Amygdala (tissue), 56 donors: ENCODE measurements at regions not wholly inside any gene's neighbourhood (a gene's known extent, or its start where the extent isn't known, plus 50 kb on each side); places are given as distances from the start of the nearest gene placed in this dataset.

Source experiments
- DNase-seq, 56 donors: peaks; one replicate each; lab custom pipeline; 2025; lab: John Stamatoyannopoulos, UW

DNA sequence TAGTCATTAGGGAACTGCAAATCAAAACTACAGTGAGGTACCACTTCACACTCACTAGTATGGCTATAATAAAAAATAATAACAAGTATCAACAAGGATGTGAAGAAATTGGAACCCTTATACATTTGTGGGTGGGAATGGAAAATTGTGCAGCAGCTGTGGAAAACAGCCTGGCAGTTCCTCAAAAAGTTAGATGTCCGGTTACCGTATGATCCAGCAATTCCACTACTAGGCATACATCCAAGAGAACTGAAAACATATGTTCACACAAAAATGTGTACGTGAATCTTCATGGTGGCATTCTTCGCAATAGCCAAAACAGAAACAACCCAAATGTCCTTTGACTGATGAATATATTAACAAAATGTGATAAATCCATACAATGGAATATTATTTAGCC is 187.9 kb upstream of the LYSMD4 start:
- no peak for DNase-seq

DNA sequence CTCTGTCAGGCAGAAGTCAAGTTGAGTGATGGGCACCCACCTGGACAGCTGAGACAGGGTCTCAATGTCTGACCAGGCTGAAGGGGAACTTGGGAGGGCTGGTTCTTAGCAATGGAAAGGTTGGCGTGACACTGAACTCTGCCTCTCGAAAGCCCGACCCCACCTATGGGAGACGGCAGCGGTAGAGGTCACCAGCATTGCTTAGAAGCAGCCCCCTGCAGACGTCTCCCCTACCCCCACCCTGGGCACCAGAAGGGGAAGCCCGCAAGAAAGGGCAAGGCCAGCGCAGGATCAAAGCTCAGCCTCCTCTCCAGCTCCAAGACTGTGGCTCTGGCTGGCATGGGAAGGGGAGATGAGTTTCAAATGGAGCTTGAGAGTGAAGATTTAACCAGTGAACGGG is 184.8 kb upstream of the LYSMD4 start:
- no peak for DNase-seq

DNA sequence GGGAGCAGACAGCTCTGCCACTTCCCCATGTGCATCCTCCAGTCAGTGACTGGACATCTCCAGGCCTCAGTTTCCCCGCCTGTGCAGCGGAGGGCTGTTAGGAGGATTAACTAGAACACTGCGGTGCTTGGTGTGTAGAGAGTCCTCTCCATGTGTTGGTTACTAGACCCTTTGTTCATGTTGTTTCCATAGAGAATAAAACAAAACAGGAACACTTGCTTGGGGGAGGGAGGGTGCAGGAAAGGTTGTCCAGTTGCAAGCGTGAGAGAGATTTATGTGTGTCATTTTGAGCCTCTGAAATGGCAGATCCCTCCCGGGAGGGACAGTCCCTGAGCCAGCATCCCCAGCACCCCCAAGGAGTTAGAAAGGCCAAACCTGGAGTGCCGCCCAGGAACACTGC is 184.0 kb upstream of the LYSMD4 start:
- DNase-seq: no peak

DNA sequence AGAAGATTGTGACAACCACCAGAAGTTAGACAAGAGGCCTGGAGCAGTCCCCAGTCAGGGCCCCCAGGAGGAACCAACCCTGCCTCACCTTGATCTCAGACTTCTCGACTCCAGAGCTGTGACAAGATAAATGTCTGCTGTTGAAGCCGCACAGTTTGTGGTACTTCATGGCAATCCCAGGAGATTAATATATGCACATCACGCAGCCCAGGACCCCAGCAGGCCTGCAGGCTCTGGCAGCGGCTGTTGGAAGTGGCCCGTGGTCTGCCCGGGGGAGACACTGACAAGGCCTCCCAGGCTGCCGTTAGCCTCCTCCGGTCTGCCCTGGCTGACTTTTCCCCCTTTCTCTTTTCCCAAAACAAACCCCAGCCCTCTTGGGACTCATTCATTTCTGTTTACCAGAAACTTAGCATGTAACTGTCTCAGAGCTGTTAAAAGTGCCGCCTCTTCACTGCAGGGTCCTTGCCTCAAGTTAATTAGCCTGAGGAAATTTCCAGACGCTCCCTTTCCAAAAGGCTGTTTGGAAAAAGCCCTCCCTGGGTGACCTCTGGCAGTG is 183.5 kb upstream of the LYSMD4 start:
- no peak for DNase-seq

DNA sequence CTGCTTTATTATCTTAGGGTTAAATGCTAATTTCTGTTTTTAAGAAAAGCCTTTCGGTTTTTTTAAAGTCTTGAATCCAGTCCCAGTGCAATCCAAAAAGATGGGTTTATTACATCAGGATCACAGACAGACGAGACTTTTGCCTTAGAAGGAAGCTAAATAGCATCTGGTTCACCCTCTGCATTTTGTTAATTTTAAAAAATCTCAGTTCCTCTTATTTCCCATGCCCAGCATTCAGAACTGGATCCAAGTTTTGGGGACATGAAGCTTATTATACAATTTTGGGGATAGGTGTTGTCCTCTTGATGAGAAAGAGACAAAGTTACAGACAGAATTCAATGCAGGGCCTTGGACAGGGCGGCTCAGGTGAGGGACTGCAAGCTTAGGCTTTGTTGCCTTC is 181.5 kb upstream of the LYSMD4 start:
- DNase-seq: no peak

DNA sequence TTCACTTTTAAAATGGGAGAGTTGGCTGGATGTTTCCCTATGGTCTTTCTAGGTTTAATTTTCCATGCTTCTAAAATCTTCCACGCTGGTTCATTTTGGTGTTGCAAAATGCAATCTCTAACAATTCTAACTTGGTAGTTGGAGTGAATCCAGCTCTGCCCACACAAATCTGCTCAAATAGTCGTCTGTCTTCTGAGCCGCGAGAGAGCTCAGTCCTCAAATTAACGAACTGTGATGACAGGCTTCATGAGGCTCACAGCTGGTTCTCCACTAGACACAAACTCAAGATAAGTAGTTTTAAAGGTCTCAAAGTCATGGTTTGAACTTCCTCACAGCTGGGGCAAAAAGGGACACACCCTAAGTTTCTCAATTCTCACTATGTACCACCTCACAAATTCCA is 178.6 kb upstream of the LYSMD4 start:
- DNase-seq: peak in 12 of 56 donors; percentile 6 to 62 (median 18)

DNA sequence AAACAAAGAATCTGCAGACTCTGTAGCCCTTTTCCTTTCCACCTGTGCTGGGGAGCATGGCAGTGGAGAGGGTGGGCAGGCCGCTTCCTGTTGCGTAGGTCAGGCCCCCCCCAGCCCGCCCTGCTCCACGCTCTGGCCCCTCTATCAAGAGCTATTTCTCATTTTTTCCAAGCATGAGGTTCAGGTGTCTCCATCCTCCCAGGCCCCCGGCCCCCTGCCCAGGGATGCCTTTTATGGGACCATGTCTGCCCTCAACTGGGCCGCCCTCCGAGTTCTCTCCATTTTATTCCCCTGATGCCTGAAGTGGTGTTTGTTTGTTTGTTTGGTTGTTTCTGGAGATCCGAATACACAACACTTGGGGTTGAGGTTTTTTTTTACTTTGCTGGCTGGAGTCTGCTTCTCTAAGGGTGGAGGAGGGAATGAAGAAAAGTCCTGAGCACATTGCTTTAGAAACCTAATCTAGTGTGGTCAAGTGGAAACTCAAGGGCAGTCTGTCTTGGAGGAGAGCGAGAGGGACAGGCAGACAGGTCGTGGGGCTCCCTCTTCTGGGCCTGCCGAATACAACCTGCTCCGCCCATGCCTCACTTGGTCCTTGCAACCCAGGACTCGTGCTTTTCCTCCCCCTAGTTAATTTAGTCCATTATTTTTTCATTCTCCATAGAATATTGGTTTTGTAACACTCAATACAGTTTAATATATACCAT is 176.5 kb upstream of the LYSMD4 start:
- no peak for DNase-seq

DNA sequence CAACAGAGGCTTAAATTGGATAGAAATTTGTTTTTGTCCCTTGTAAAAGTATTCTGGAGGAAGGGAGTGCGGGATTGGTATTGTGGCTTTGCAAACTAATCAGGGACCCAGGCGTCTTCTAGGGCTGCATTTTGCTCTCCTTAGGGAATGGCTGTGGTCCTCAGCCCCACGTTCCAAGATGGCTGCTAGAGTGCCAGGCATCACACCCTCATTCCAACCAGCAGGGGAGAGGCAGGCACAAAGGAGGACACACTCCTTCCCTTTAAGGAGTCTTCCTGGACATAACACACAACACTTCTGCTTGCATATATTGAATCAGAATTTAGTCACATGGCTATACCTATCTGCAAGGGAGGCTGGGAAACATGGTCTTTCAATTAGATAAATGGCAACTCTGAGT is 174.5 kb upstream of the LYSMD4 start:
- DNase-seq: no peak

DNA sequence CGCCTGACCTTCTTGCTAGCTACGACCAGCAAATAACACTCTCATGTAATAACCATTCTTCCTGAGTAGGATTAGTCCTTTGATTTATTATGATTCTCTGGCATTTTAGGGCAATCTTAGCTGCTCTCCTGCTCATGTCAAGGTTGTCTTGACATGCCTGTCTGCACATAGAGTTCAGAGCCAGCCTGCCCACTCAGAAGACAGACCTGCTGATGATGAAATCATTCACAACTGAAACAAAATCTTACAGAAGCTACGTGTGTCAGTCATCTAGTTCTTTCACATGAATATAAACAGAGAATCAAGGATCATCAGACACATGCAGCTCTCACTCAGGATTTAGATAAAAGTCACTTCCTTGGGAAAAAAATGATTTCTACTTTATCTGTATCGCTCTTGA is 173.6 kb upstream of the LYSMD4 start:
- DNase-seq: no peak

DNA sequence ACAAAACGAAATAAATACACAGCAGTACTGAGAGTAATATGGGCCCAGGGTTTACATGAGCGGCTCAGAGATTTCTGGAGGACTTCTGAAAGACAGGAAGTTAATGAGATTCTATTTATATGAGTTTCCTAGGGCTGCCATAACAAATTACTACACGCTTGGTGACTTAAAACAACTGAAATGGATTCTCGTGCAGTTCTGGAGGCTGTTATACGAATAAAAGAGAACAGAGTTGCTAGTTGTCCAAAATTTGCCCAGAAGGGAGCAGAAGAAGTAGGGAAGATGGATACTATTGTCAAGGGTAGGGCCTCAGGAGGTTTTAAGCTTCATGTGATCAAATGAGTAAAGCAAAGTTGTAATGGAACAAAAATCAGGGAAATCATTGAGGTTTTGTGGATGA is 173.1 kb upstream of the LYSMD4 start:
- DNase-seq: no peak

DNA sequence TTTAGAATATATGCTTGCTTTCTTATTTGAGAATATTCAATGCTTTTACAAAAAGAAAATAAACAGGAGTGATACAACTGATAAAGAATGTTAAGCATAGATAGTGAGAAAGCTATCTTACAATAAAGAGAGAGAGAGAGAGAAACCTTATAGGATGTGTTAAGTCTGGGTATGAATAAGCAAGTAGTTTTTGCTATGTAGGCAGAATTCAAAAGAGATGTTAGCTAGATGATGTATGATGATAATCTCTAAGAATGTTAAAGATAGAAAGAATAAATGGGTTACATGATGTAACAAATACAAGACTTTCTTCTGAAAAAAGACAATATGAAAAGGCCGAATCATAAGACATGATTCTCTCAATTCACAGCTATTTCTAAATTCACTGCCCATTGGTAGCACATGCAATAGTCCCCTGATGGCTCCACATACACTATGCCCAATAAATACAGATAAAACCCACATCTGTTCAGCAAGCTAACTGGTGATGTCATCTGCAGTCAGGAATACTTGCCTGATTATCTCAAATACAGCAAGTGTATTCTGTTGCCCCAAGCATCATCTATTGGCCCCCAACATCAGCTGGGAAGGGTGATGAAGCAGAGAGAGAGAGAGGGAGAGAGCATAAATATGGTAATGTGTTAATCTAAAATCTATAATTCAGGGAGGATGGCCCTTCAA is 169.2 kb upstream of the LYSMD4 start:
- DNase-seq: no peak

DNA sequence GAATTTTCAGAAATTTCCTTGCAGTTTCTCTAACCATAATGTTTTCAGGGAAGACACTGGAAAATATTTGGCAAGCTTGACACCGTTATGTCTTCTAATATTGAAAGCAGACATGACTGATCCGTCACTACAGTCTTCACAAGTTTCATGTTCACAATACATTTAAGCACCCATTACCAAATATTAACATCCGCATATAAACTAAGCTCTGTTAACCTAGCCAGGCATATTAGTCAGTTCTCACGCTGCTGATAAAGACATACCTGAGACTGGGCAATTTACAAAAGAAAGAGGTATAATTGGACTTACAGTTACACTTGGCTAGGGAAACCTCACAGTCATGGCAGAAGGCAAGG is 162.7 kb upstream of the LYSMD4 start:
- DNase-seq: no peak

DNA sequence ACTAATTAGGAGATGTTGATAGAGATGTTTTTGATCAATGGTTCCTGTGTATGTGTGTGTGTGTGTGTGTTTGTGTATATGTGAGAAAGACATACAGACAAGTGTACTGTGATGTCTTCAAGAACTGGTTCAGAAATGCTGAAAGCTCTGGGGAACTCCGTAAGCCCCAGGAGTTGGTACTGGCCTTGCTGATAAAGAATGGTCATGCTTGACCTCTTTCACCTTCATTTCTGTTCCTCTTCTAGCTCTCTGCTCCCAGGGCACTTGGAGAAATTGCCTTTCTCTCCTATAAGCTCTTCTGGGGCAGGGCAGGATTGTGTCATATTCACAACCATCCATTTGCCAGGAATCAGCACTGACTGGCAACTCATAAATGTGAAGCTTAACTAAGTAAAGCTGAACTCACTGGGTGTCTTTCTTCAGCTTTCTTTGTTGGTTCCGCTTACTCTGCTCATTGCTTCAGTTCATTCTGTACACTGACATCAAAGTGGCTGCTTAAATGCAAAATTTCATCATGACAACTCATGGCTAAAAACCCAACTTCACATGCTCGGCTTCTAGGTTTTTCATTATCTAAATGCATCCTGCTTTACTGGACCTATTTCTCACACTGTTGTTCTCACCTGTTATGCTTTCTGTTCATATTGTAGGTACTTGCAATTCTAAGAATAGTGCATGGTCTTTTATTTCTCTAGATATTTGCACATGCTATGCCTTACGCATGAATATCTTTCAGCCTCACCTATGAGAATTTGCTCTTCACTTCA is 162.1 kb upstream of the LYSMD4 start:
- DNase-seq: no peak

DNA sequence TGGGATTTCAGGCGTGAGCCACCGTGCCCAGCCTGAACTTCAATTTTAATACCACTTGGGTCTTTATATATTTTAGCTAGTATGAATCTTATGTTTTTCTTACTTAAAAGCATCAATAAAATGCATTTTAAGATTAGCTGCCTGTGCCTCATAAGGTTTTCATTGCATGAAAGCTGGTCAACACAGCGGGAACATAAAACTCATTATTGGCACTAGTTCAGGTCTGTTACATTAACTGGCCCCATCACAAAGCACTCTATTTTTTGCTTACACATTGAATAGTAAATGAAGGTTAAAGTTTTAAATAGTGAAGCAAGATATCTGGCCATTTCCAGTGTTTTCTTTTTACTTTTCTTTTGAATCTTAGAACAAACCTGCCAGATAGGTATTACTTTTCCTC is 145.6 kb upstream of the LYSMD4 start:
- DNase-seq: no peak

DNA sequence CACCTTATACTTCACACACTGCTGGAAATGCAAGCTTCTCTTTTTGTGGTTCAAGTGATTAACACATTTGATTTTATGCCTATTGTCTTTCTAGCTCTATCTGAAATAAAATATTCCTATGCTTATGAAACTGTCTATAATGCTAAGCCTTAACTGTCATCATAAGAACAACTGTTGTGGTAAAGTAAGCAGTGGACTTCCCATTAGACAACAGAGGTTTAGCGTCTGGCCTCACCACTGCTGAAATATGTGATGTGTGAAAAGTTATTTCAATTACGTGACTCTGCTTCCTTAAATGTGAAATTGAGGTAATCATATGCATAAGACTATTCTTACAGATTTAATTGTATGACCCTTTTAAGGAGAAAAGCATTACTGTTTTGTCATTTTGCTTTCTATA is 140.2 kb upstream of the LYSMD4 start:
- DNase-seq: no peak

DNA sequence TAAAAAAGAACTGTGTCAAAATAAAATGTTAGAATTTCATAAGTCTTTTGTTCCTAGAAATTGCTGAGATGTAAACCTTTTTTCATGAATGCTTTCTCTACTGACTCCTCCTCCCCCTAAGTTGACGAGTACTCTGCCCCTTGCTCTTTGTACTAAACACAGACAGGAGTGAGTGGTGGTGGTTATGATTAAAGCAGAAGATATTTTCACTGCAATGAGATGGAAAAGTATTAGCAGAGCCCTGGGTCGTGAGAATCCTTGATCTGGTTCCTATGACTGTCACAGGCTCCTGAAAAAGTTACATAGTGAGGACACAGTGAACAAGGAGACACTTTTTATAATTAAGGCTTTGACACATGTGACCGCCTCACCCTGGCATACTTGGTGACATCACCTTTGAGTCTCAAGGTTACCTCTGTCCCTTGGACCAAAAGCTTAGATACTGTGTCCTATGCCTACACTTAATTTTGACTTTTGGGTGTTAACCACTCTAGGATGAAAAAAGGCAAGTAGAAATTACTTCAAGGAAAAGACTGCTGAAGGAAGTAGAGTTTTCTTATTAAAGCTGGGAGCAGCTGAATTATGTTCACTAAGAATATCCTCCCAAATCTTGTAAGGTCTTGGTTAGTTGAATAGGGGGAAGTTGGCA is 130.4 kb upstream of the LYSMD4 start:
- no peak for DNase-seq

DNA sequence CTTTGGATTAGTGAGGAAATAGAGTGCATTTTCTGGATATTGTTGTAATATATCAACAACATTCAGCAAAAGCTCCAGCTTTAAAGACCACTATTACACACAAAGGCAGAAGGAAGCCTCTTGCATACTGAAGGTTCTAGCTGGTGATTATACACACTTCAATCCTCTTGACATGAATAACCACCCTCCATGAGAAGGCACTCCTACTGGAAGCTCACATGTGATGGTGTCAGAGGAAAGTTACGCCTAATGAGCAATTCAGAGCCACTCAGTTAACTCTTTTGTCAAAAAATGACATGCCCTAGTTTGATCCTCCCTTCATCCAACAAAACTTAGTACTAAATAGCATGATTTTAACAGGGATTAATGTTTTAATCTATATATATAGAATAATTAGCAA is 124.6 kb upstream of the LYSMD4 start:
- no peak for DNase-seq

DNA sequence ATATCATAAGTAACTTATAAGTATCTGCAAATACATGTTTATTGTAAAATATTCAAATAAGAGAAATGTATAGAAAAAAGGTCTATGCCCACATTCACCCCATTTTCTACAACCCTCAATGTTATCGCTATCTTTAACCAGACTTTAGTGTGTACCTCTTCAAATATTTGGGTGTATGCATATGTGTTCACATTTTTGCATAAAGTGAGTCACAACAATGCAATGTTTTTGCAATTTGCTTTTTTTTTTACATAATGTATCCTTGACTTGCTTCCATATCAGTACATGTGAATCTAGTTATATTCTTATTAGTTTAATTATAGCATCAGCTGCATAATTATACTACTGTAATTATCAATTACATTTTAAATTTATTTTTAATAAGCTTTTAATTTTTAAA is 117.3 kb upstream of the LYSMD4 start:
- DNase-seq: no peak

DNA sequence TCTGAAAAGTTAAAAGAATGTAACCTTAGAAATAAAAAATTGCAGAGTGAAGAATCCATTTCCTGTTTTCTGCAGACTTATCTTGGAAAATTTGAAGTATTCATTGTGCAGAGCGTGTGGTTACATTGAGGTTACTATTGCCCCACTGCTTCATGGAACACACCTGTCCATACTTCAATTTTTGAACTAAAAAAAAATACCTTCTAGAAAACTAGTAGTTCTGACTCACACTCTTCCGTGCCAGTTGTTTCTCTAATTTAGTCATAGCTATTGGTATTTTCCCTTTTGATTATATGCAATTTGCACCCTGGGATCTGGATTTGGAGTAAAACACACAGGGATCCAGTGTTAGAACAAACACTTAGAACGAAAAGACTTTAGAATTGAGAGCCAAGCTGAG is 111.8 kb upstream of the LYSMD4 start:
- DNase-seq: no peak

DNA sequence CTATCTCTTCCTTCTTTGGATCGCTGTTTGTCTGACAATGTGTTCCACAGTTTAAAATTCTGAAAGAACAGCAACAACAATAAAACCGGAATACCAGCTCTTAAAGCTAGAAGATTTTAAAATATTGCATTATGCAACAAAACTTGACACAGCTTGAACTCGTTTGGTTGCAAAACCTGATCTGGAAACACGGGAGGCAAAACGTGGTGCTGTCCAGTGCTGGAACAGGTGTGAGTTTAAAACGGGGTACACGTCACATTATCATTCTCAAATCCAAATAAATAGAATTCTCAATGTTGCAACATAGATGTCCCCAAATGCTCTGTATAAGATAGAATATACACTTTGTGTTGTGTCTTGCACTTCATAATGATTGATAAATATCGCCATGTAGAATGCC is 110.9 kb upstream of the LYSMD4 start:
- DNase-seq: no peak

DNA sequence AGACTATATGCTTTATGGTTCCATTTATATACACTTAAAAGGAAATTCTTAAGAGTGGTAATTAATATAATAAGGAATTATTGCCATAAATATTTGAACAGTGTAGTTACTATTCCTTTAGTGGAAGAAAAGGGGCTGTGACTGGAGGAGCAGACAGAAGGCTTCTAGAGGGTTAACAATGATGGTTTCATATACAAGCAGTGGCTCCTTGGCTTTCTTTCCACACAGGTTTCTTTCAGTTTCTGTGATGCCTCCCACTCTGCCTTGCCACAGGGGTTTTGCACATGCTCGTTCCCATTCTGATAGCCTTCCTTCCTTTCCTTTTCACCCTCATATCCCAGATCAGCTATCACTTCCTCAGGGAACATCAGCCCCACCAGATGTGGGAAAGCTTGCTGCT is 108.8 kb upstream of the LYSMD4 start:
- DNase-seq: no peak
